ENCODE measurements at regions not wholly inside any gene's neighbourhood (a gene's known extent, or its start where the extent isn't known, plus 50 kb on each side); places are given as distances from the start of the nearest gene placed in this dataset.
A peak's percentile ranks its signal among the peaks of the same experiment; 100 is the strongest.

- ATAC-seq = no peak
These were observed 332.6 kb upstream of the MANEA start for GRCh38 chr6:95244751-95245150.

GRCh38 chr6:95248499-95248898 lies 328.8 kb upstream of the MANEA start:
- ATAC-seq = no peak

GRCh38 chr6:95249175-95249574 lies 328.2 kb upstream of the MANEA start:
- ATAC-seq = peak; percentile 51

GRCh38 chr6:95249661-95250060 lies 327.7 kb upstream of the MANEA start:
- ATAC-seq = no peak

GRCh38 chr6:95263840-95264239 lies 313.5 kb upstream of the MANEA start:
- no peak for ATAC-seq

GRCh38 chr6:95266537-95267258 lies 310.6 kb upstream of the MANEA start:
- no peak for ATAC-seq

GRCh38 chr6:95274686-95275235 lies 302.6 kb upstream of the MANEA start:
- ATAC-seq = no peak

- ATAC-seq = no peak
These were observed 297.7 kb upstream of the MANEA start for GRCh38 chr6:95279616-95280015.

GRCh38 chr6:95280686-95281273 lies 296.6 kb upstream of the MANEA start:
- no peak for ATAC-seq

GRCh38 chr6:95285881-95286280 lies 291.5 kb upstream of the MANEA start:
- ATAC-seq = no peak

- ATAC-seq = no peak
These were observed 290.5 kb upstream of the MANEA start for GRCh38 chr6:95286874-95287273.

GRCh38 chr6:95288251-95288650 lies 289.1 kb upstream of the MANEA start:
- no peak for ATAC-seq

GRCh38 chr6:95292011-95292410 lies 285.3 kb upstream of the MANEA start:
- no peak for ATAC-seq

- no peak for ATAC-seq
These were observed 284.1 kb upstream of the MANEA start for GRCh38 chr6:95293257-95293656.

- ATAC-seq = no peak
These were observed 283.3 kb upstream of the MANEA start for GRCh38 chr6:95294043-95294442.

- no peak for ATAC-seq
These were observed 267.8 kb upstream of the MANEA start for GRCh38 chr6:95309545-95309944.

- no peak for ATAC-seq
These were observed 259.2 kb upstream of the MANEA start for GRCh38 chr6:95318137-95318536.

- no peak for ATAC-seq
These were observed 256.2 kb upstream of the MANEA start for GRCh38 chr6:95321126-95321525.

GRCh38 chr6:95325916-95326315 lies 251.4 kb upstream of the MANEA start:
- no peak for ATAC-seq

GRCh38 chr6:95328231-95328630 lies 249.1 kb upstream of the MANEA start:
- ATAC-seq = no peak

- ATAC-seq = no peak
These were observed 225.1 kb upstream of the MANEA start for GRCh38 chr6:95352064-95352795.

GRCh38 chr6:95354551-95354950 lies 222.8 kb upstream of the MANEA start:
- ATAC-seq = no peak

GRCh38 chr6:95357380-95358020 lies 219.8 kb upstream of the MANEA start:
- no peak for ATAC-seq
